ENCODE measurements at regions not wholly inside any gene's neighbourhood (a gene's known extent, or its start where the extent isn't known, plus 50 kb on each side); places are given as distances from the start of the nearest gene placed in this dataset.

- DNase-seq: no peak
Measured at GRCh38 chr12:96134200-96134599, 60.0 kb upstream of the ELK3 start.

- DNase-seq: no peak
Measured at GRCh38 chr12:96136161-96136560, 58.0 kb upstream of the ELK3 start.

GRCh38 chr12:96136725-96137378, 57.3 kb upstream of the ELK3 start:
- no peak for DNase-seq

DNA sequence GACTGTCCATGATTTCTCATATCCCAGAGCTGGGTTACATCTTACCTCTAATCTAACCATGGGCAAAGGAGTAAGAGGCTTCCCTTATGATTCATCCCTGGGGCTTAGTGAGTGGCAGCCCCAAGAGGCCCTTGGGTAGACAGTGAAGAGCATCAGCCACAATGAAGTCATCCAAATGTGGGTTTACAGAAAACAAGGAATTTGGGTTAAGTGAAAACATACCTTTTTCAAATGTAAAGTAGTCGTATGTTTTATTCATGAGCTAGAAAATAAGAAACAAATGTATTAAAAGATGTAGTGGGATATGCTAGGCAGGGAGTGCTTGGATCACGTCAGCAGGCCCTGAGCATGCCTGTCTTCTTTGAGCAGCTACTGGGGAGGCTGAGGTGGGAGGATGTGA, 54.0 kb upstream of the ELK3 start:
- DNase-seq: no peak

GRCh38 chr12:96141216-96141912, 52.8 kb upstream of the ELK3 start:
- no peak for DNase-seq

- DNase-seq: no peak
Measured at GRCh38 chr12:96143392-96143791, 50.8 kb upstream of the ELK3 start.

GRCh38 chr12:96143827-96144565, 50.2 kb upstream of the ELK3 start:
- DNase-seq: no peak

Data from activated CD8-positive, alpha-beta memory T cell treated with anti-CD3 and anti-CD28 coated beads for 24 hours (primary cell).